ENCODE measurements at regions not wholly inside any gene's neighbourhood (a gene's known extent, or its start where the extent isn't known, plus 50 kb on each side); places are given as distances from the start of the nearest gene placed in this dataset.

- TF ChIP-seq, protein P1, sequence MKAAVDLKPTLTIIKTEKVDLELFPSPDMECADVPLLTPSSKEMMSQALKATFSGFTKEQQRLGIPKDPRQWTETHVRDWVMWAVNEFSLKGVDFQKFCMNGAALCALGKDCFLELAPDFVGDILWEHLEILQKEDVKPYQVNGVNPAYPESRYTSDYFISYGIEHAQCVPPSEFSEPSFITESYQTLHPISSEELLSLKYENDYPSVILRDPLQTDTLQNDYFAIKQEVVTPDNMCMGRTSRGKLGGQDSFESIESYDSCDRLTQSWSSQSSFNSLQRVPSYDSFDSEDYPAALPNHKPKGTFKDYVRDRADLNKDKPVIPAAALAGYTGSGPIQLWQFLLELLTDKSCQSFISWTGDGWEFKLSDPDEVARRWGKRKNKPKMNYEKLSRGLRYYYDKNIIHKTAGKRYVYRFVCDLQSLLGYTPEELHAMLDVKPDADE (CRISPR knock-in tag; IDR thresholded peaks at IDR 0.05) = no peak
- no peak; the same call in 1 of the 2 replicates for TF ChIP-seq HOXA3 (CRISPR knock-in tag; IDR thresholded peaks at IDR 0.05)
- no peak for TF ChIP-seq SMAD1 (CRISPR knock-in tag; IDR thresholded peaks at IDR 0.05; ENCODE audit: borderline replicate concordance, low read depth)
- TF ChIP-seq, protein P2, sequence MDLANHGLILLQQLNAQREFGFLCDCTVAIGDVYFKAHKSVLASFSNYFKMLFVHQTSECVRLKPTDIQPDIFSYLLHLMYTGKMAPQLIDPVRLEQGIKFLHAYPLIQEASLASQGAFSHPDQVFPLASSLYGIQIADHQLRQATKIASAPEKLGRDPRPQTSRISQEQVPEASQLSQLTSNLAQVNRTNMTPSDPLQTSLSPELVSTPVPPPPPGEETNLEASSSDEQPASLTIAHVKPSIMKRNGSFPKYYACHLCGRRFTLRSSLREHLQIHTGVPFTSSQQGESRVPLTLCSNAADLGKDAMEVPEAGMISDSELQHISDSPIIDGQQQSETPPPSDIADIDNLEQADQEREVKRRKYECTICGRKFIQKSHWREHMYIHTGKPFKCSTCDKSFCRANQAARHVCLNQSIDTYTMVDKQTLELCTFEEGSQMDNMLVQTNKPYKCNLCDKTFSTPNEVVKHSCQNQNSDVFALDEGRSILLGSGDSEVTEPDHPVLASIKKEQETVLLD (CRISPR knock-in tag; IDR thresholded peaks at IDR 0.05; ENCODE audit: low read depth) = no peak
- peak; percentile 79 for TF ChIP-seq SALL1 (CRISPR knock-in tag; IDR thresholded peaks at IDR 0.05)
- TF ChIP-seq FOXA1 (IDR thresholded peaks at IDR 0.05) = no peak
- no peak for TF ChIP-seq FOXA1 (CRISPR knock-in tag; IDR thresholded peaks at IDR 0.05)
- no peak for TF ChIP-seq RAD51 (IDR thresholded peaks at IDR 0.05; ENCODE audit: borderline replicate concordance)
- TF ChIP-seq ZNF550 (CRISPR knock-in tag; IDR thresholded peaks at IDR 0.05; ENCODE audit: borderline replicate concordance) = peak; percentile 71; the same call in 1 of the 2 replicates
- TF ChIP-seq, protein P3, sequence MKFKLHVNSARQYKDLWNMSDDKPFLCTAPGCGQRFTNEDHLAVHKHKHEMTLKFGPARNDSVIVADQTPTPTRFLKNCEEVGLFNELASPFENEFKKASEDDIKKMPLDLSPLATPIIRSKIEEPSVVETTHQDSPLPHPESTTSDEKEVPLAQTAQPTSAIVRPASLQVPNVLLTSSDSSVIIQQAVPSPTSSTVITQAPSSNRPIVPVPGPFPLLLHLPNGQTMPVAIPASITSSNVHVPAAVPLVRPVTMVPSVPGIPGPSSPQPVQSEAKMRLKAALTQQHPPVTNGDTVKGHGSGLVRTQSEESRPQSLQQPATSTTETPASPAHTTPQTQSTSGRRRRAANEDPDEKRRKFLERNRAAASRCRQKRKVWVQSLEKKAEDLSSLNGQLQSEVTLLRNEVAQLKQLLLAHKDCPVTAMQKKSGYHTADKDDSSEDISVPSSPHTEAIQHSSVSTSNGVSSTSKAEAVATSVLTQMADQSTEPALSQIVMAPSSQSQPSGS (CRISPR knock-in tag; IDR thresholded peaks at IDR 0.05) = no peak
- peak; percentile 71; the same call in 1 of the 2 replicates for TF ChIP-seq SRY (CRISPR knock-in tag; IDR thresholded peaks at IDR 0.05)
- TF ChIP-seq EED (CRISPR knock-in tag; IDR thresholded peaks at IDR 0.05) = 0 out of 2 replicates have a peak, but pooled peaks have one; percentile 13
- TF ChIP-seq PLSCR1 (CRISPR knock-in tag; IDR thresholded peaks at IDR 0.05; ENCODE audit: borderline replicate concordance) = no peak
- TF ChIP-seq ZNF660 (CRISPR knock-in tag; IDR thresholded peaks at IDR 0.05; ENCODE audit: borderline replicate concordance, low read depth) = no peak
- peak; percentile 80; the same call in 1 of the 2 replicates for TF ChIP-seq ZNF274 (CRISPR knock-in tag; IDR thresholded peaks at IDR 0.05)
- no peak for TF ChIP-seq ZNF337 (CRISPR knock-in tag; IDR thresholded peaks at IDR 0.05; ENCODE audit: borderline replicate concordance, low read depth)
- no peak for TF ChIP-seq ZNF713 (CRISPR knock-in tag; IDR thresholded peaks at IDR 0.05)
- peak; percentile 62 for TF ChIP-seq HNRNPK (IDR thresholded peaks at IDR 0.05; ENCODE audit: low read depth, low read length, poor library complexity, severe bottlenecking)
- TF ChIP-seq SAFB2 (CRISPR knock-in tag; IDR thresholded peaks at IDR 0.05; ENCODE audit: borderline replicate concordance, low read depth) = 0 out of 2 replicates have a peak, but pooled peaks have one; percentile 30
- TF ChIP-seq ZC3H13 (CRISPR knock-in tag; IDR thresholded peaks at IDR 0.05) = no peak
- peak; percentile 69; the same call in 1 of the 2 replicates for TF ChIP-seq ZNF451 (CRISPR knock-in tag; IDR thresholded peaks at IDR 0.05)
- no peak for TF ChIP-seq ZNF614 (CRISPR knock-in tag; IDR thresholded peaks at IDR 0.05; ENCODE audit: borderline replicate concordance)
Observed at GRCh38 chr17:30600060-30600829, 123.0 kb downstream of the GOSR1 start (continued).
